ENCODE measurements at regions not wholly inside any gene's neighbourhood (a gene's known extent, or its start where the extent isn't known, plus 50 kb on each side); places are given as distances from the start of the nearest gene placed in this dataset.
A peak's percentile ranks its signal among the peaks of the same experiment; 100 is the strongest.

DNA sequence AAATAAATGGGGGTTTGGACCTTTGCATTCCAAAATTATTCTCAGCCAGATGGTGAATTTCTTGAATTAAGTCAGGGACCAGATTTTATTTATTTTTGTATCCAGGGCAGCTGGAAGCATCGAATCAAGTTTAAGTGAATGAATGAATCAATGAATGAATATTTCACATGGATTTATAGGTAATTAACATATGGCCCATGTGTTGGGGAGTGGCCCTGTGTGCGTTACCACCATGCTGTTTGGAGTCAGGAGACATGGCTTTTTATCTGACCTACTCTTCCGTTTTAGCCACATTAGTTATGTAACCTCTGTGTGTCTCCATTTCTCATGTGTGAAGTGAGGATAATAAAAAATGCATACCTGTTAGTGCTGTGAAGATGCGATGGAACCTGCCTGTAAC lies 213.5 kb downstream of the CDH26 start:
- H3K79me2 ChIP-seq (ENCODE audit: low read length): no peaks in the 10 kb centered on the region
- TF ChIP-seq, protein P1, sequence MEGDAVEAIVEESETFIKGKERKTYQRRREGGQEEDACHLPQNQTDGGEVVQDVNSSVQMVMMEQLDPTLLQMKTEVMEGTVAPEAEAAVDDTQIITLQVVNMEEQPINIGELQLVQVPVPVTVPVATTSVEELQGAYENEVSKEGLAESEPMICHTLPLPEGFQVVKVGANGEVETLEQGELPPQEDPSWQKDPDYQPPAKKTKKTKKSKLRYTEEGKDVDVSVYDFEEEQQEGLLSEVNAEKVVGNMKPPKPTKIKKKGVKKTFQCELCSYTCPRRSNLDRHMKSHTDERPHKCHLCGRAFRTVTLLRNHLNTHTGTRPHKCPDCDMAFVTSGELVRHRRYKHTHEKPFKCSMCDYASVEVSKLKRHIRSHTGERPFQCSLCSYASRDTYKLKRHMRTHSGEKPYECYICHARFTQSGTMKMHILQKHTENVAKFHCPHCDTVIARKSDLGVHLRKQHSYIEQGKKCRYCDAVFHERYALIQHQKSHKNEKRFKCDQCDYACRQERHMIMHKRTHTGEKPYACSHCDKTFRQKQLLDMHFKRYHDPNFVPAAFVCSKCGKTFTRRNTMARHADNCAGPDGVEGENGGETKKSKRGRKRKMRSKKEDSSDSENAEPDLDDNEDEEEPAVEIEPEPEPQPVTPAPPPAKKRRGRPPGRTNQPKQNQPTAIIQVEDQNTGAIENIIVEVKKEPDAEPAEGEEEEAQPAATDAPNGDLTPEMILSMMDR (IDR thresholded peaks at IDR 0.05; ENCODE audit: low read length): no peak
- no peak for TF ChIP-seq EZH2phosphoT487 (IDR thresholded peaks at IDR 0.05; ENCODE audit: low read length)
- TF ChIP-seq EZH2 (optimal IDR thresholded peaks at IDR 0.05; ENCODE audit: low read depth, low read length): no peak
- no peaks in the 10 kb centered on the region for H3K9me3 ChIP-seq (replicated peaks; ENCODE audit: insufficient read depth, low read length)
- no peak overlapping the region for H2AFZ ChIP-seq (ENCODE audit: low read length)
- no peaks in the 10 kb centered on the region for H3K27me3 ChIP-seq (replicated peaks; ENCODE audit: insufficient read depth, low read length)
- no peaks in the 10 kb centered on the region for H4K20me1 ChIP-seq (ENCODE audit: insufficient read depth, low read length)
- H3K4me1 ChIP-seq (ENCODE audit: low read length): peaks cover 5% of the 10 kb centered on the region
- no peak overlapping the region for H3K27ac ChIP-seq (ENCODE audit: low read length)
- H3F3A ChIP-seq (ENCODE audit: insufficient read depth, low read length): no peaks in the 10 kb centered on the region
- no peak overlapping the region for H3K9ac ChIP-seq (ENCODE audit: low read length)
- no peak overlapping the region for H3K4me2 ChIP-seq (ENCODE audit: low read depth, low read length)
- no peak overlapping the region for H3K4me3 ChIP-seq (ENCODE audit: low read length)
- H3K36me3 ChIP-seq (replicated peaks; ENCODE audit: insufficient read depth, low read length): no peaks in the 10 kb centered on the region
- no peak for DNase-seq
- no peaks in the 10 kb centered on the region for H3K9me2 ChIP-seq (replicated peaks; ENCODE audit: insufficient read depth, low read length)

DNA sequence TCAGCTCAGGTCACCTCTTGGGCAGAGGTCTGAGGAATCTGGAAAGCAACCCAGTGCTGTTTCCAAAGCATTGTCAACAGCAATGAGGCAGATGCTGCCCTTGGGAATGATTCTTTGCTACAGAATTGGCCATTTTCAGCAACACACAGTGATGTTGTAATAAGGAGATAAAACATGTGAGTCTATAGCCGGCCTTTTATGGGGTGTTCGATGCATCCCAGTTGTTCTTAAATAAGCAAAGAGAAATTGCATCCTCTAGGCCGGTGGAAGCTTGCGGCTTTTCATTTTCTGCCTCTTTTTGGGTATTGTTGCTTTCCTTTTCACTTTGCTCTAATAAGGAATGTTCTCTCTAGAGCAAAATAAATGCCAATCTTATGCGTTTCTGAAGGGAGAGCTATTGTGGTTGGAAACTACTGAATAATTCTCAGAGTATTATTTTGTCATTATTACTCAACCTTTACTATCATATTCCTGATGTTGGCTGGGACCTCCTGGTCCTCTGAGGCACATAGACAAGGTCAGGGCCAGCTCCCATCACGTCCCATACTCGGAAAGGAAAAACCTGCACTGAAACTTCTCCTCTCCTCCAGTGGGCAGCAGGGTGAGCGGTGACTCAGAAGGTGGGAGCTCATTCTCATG lies 214.2 kb downstream of the CDH26 start:
- no peak overlapping the region for H2AFZ ChIP-seq (ENCODE audit: low read length)
- TF ChIP-seq EZH2phosphoT487 (IDR thresholded peaks at IDR 0.05; ENCODE audit: low read length) (no peak), EZH2 (optimal IDR thresholded peaks at IDR 0.05; ENCODE audit: low read depth, low read length) (no peak)
- TF ChIP-seq, protein P1 (IDR thresholded peaks at IDR 0.05; ENCODE audit: low read length): no peak
- peaks cover 10% of the 10 kb centered on the region for H3K4me1 ChIP-seq (ENCODE audit: low read length)
- no peaks in the 10 kb centered on the region for H3K36me3 ChIP-seq (replicated peaks; ENCODE audit: insufficient read depth, low read length)
- no peaks in the 10 kb centered on the region for H4K20me1 ChIP-seq (ENCODE audit: insufficient read depth, low read length)
- no peaks in the 10 kb centered on the region for H3K79me2 ChIP-seq (ENCODE audit: low read length)
- H3K9ac ChIP-seq (ENCODE audit: low read length): no peak overlapping the region
- no peaks in the 10 kb centered on the region for H3K9me3 ChIP-seq (replicated peaks; ENCODE audit: insufficient read depth, low read length)
- H3F3A ChIP-seq (ENCODE audit: insufficient read depth, low read length): no peaks in the 10 kb centered on the region
- H3K9me2 ChIP-seq (replicated peaks; ENCODE audit: insufficient read depth, low read length): no peaks in the 10 kb centered on the region
- no peak overlapping the region for H3K27ac ChIP-seq (ENCODE audit: low read length)
- no peak overlapping the region for H3K4me3 ChIP-seq (ENCODE audit: low read length)
- H3K4me2 ChIP-seq (ENCODE audit: low read depth, low read length): no peak overlapping the region
- H3K27me3 ChIP-seq (replicated peaks; ENCODE audit: insufficient read depth, low read length): no peaks in the 10 kb centered on the region
- DNase-seq: no peak

DNA sequence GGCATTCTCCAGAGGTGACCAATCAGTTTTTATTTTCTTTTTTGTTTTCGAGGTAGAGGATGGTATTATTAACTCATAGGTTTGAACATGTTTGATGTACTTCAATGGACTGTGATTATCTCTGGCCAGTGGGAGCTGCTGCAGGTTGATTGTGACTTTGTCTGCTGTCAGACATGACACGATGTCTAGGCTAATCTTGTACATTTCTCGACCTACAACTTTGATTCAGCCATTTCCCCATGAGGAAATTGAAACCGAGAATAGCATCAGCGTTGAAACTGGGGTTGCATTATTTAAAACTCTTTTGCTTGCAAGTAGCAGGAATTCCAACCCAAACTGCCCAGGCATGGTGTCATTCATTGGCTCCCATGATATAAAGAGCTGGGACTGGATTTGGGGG lies 218.9 kb downstream of the CDH26 start:
- Histone ChIP-seq H4K20me1 (ENCODE audit: insufficient read depth, low read length) (no peaks in the 10 kb centered on the region), H3K9ac (ENCODE audit: low read length) (peak overlapping the region; percentile 27; the same call in 1 of the 2 replicates), H3K4me3 (ENCODE audit: low read length) (peak overlapping the region; percentile 26; the same call in 1 of the 2 replicates), H3K9me2 (replicated peaks; ENCODE audit: insufficient read depth, low read length) (no peaks in the 10 kb centered on the region), H3K9me3 (replicated peaks; ENCODE audit: insufficient read depth, low read length) (no peaks in the 10 kb centered on the region), H3F3A (ENCODE audit: insufficient read depth, low read length) (no peaks in the 10 kb centered on the region), H3K27ac (ENCODE audit: low read length) (peak overlapping the region; percentile 52; the same call in 1 of the 2 replicates), H3K4me2 (ENCODE audit: low read depth, low read length) (peak overlapping the region; percentile 70), H3K36me3 (replicated peaks; ENCODE audit: insufficient read depth, low read length) (no peaks in the 10 kb centered on the region), H2AFZ (ENCODE audit: low read length) (peak overlapping the region; percentile 3; the same call in 1 of the 2 replicates), H3K4me1 (ENCODE audit: low read length) (peaks cover 16% of the 10 kb centered on the region), H3K79me2 (ENCODE audit: low read length) (no peaks in the 10 kb centered on the region), H3K27me3 (replicated peaks; ENCODE audit: insufficient read depth, low read length) (no peaks in the 10 kb centered on the region)
- TF ChIP-seq EZH2phosphoT487 (IDR thresholded peaks at IDR 0.05; ENCODE audit: low read length) (no peak), EZH2 (optimal IDR thresholded peaks at IDR 0.05; ENCODE audit: low read depth, low read length) (no peak)
- TF ChIP-seq, protein P1 (IDR thresholded peaks at IDR 0.05; ENCODE audit: low read length): no peak
- peak; percentile 63 for DNase-seq
